ENCODE measurements at regions not wholly inside any gene's neighbourhood (a gene's known extent, or its start where the extent isn't known, plus 50 kb on each side); places are given as distances from the start of the nearest gene placed in this dataset.

DNA sequence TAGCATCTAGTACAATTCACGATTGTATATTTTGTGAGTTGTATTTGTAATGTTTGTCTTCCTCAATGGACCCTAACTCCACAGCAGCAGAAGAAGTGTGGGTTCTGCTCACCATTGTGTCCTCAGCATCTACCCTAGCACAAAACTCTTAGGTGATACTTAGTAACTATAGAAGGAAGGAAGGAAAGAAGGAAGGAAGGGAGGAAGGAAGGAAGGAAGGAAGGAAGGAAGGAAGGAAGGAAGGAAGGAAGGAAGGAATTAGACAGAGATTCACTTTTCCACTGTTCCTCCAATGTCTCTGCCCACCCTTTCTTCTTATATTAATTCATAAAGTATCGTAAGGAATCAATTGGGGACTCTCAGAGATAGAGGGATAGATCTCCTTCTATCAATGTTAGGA lies 288.2 kb downstream of the NFIB start:
- no peak for TF ChIP-seq EZH2phosphoT487 (IDR thresholded peaks at IDR 0.05; ENCODE audit: borderline replicate concordance, low read depth, low read length)
- TF ChIP-seq, protein P1, sequence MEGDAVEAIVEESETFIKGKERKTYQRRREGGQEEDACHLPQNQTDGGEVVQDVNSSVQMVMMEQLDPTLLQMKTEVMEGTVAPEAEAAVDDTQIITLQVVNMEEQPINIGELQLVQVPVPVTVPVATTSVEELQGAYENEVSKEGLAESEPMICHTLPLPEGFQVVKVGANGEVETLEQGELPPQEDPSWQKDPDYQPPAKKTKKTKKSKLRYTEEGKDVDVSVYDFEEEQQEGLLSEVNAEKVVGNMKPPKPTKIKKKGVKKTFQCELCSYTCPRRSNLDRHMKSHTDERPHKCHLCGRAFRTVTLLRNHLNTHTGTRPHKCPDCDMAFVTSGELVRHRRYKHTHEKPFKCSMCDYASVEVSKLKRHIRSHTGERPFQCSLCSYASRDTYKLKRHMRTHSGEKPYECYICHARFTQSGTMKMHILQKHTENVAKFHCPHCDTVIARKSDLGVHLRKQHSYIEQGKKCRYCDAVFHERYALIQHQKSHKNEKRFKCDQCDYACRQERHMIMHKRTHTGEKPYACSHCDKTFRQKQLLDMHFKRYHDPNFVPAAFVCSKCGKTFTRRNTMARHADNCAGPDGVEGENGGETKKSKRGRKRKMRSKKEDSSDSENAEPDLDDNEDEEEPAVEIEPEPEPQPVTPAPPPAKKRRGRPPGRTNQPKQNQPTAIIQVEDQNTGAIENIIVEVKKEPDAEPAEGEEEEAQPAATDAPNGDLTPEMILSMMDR (conservative IDR thresholded peaks at IDR 0.05; ENCODE audit: low read length) = no peak
- CTCF ChIA-PET (ENCODE audit: unreplicated experiment) = no interaction called here

DNA sequence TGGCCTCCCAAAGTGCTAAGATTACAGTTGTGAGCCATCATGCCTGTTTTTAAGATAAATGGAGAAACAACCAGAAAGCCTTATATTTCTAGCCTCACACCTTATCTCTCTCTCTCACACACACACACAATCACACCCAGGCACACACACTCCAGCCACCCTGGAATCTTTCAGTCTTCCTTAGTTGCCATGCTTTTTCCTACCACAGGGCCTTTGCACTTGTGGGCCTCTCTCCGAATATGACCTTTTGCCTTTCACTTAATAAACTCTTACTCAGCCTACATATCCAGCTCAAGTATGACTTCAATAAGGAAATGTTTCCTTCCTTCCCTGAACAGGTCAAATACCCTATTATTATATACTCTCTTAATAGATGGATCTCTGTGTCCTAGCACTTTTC lies 290.7 kb downstream of the NFIB start:
- no peak for TF ChIP-seq EZH2phosphoT487 (IDR thresholded peaks at IDR 0.05; ENCODE audit: borderline replicate concordance, low read depth, low read length)
- TF ChIP-seq, protein P1 (conservative IDR thresholded peaks at IDR 0.05; ENCODE audit: low read length) = no peak
- no peaks in the 10 kb centered on the region for H3K9me3 ChIP-seq (ENCODE audit: low read length)
- no peak overlapping the region for H2AFZ ChIP-seq (ENCODE audit: low read length)
- no peaks in the 10 kb centered on the region for H4K20me1 ChIP-seq (ENCODE audit: insufficient read depth, low read length)
- intact Hi-C loops (cut with micrococcal nuclease; ENCODE audit: unreplicated experiment) = no loop called here
- CTCF ChIA-PET (ENCODE audit: unreplicated experiment) = no interaction called here
- no peaks in the 10 kb centered on the region for H3K79me2 ChIP-seq (ENCODE audit: insufficient read depth, low read depth, low read length)
- POLR2A ChIA-PET = no interaction called here
- no peak overlapping the region for H3K27ac ChIP-seq (ENCODE audit: low read depth, low read length, poor library complexity, severe bottlenecking)
- H3K9me2 ChIP-seq (ENCODE audit: insufficient read depth, low read length) = no peaks in the 10 kb centered on the region; the same call in 1 of the 2 replicates
- no peak overlapping the region for H3K4me3 ChIP-seq (ENCODE audit: low read depth, low read length, poor library complexity, severe bottlenecking)
- no peak for DNase-seq (ENCODE audit: low spot score)
- no TSS peak for BruUV-seq (replicated peaks)
- no peak overlapping the region for H3K4me2 ChIP-seq (ENCODE audit: low read length)
- H3K36me3 ChIP-seq (ENCODE audit: insufficient read depth, low read length) = no peaks in the 10 kb centered on the region
- H3K4me1 ChIP-seq (ENCODE audit: insufficient read depth, low read length, poor library complexity, severe bottlenecking) = no peaks in the 10 kb centered on the region

More for the DNA sequence above, 288.2 kb downstream of the NFIB start:
- intact Hi-C loops (cut with micrococcal nuclease; ENCODE audit: unreplicated experiment) = loop anchor here (5.0 kb wide), 1 partner anchor 327 kb away; no protein-coding TSS in a partner anchor
- no peak for DNase-seq (ENCODE audit: low spot score)
- Histone ChIP-seq H3K27ac (ENCODE audit: low read depth, low read length, poor library complexity, severe bottlenecking) (no peak overlapping the region), H3K9me3 (ENCODE audit: low read length) (no peaks in the 10 kb centered on the region), H3K79me2 (ENCODE audit: insufficient read depth, low read depth, low read length) (no peaks in the 10 kb centered on the region), H3K4me1 (ENCODE audit: insufficient read depth, low read length, poor library complexity, severe bottlenecking) (no peaks in the 10 kb centered on the region), H3K4me2 (ENCODE audit: low read length) (no peak overlapping the region), H3K9me2 (ENCODE audit: insufficient read depth, low read length) (no peaks in the 10 kb centered on the region; the same call in 1 of the 2 replicates), H3K4me3 (ENCODE audit: low read depth, low read length, poor library complexity, severe bottlenecking) (no peak overlapping the region), H4K20me1 (ENCODE audit: insufficient read depth, low read length) (no peaks in the 10 kb centered on the region), H2AFZ (ENCODE audit: low read length) (no peak overlapping the region), H3K36me3 (ENCODE audit: insufficient read depth, low read length) (no peaks in the 10 kb centered on the region)
- BruUV-seq (replicated peaks) = no TSS peak
- POLR2A ChIA-PET = no interaction called here

DNA sequence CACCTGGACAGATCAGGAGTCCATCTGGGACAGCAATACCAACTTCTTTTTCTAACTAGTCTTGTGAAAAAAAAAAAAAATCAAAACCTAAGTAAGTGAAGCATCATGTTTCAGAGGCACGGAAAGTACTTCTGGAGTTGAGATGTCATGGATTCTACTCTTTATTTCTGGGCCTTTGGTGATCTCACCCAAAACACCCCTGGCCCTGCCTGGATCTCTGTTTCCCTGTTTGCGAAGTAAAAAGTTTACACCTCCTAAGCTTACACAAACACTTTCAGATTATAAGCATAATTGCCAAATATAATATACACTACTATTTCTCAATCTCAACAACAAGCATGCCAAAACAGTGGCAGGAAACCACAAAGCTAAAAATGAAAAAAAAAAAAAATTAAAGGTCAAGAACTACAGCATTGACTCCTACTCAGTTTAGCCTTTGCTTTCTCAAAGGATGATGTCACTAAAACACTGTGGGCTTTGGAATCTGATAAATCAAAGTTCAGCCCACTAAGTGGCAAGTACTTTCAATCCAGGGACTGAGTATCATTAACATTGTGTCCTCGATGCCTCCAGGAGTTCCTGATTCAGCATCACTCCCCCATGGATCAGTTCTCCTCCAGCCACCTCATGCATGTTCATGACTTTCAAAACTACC lies 291.9 kb downstream of the NFIB start:
- Histone ChIP-seq H3K79me2 (ENCODE audit: insufficient read depth, low read depth, low read length) (no peaks in the 10 kb centered on the region), H3K4me1 (ENCODE audit: insufficient read depth, low read length, poor library complexity, severe bottlenecking) (no peaks in the 10 kb centered on the region), H3K9me2 (ENCODE audit: insufficient read depth, low read length) (no peaks in the 10 kb centered on the region; the same call in 1 of the 2 replicates), H3K4me2 (ENCODE audit: low read length) (no peak overlapping the region), H3K36me3 (ENCODE audit: insufficient read depth, low read length) (no peaks in the 10 kb centered on the region), H2AFZ (ENCODE audit: low read length) (no peak overlapping the region), H4K20me1 (ENCODE audit: insufficient read depth, low read length) (no peaks in the 10 kb centered on the region), H3K27ac (ENCODE audit: low read depth, low read length, poor library complexity, severe bottlenecking) (no peak overlapping the region), H3K9me3 (ENCODE audit: low read length) (no peaks in the 10 kb centered on the region), H3K4me3 (ENCODE audit: low read depth, low read length, poor library complexity, severe bottlenecking) (no peak overlapping the region)
- ChIA-PET POLR2A (interaction anchor here (0.6 to 1.0 kb wide), 2 partner anchors 10 to 352 kb away, joined by 3 read pairs; no protein-coding TSS in a partner anchor), CTCF (ENCODE audit: unreplicated experiment) (no interaction called here)
- intact Hi-C loops (cut with micrococcal nuclease; ENCODE audit: unreplicated experiment) = no loop called here
- TF ChIP-seq, protein P1 (conservative IDR thresholded peaks at IDR 0.05; ENCODE audit: low read length) = no peak
- no peak for TF ChIP-seq EZH2phosphoT487 (IDR thresholded peaks at IDR 0.05; ENCODE audit: borderline replicate concordance, low read depth, low read length)
- DNase-seq (ENCODE audit: low spot score) = no peak
- BruUV-seq (replicated peaks) = no TSS peak

Data from OCI-LY7 (cell line).